ENCODE measurements at regions not wholly inside any gene's neighbourhood (a gene's known extent, or its start where the extent isn't known, plus 50 kb on each side); places are given as distances from the start of the nearest gene placed in this dataset.

- no peak for TF ChIP-seq MYC (IDR thresholded peaks at IDR 0.05; ENCODE audit: low read depth, low read length)
- no peak for TF ChIP-seq POLR2A (IDR thresholded peaks at IDR 0.05; ENCODE audit: extremely low read depth, insufficient read length)
- no peak for TF ChIP-seq MAX (IDR thresholded peaks at IDR 0.05; ENCODE audit: low read depth, low read length)
- no peak for TF ChIP-seq CTCF (IDR thresholded peaks at IDR 0.05; ENCODE audit: low read depth, low read length)
- no peak overlapping the region for H3K4me3 ChIP-seq (ENCODE audit: low read depth, low read length)
- DNase-seq (ENCODE audit: low read depth), result no peak
Measured at GRCh38 chr13:71021825-71022422, 845.1 kb downstream of the DACH1 start.

GRCh38 chr13:71018995-71019394 is 848.0 kb downstream of the DACH1 start:
- H3K4me3 ChIP-seq (ENCODE audit: low read depth, low read length), result no peak overlapping the region

GRCh38 chr13:71018544-71018943 is 848.5 kb downstream of the DACH1 start:
- no peak overlapping the region for H3K4me3 ChIP-seq (ENCODE audit: low read depth, low read length)
- no peak for TF ChIP-seq POLR2A (IDR thresholded peaks at IDR 0.05; ENCODE audit: extremely low read depth, insufficient read length)
- TF ChIP-seq CTCF (IDR thresholded peaks at IDR 0.05; ENCODE audit: low read depth, low read length), result no peak
- no peak for TF ChIP-seq MAX (IDR thresholded peaks at IDR 0.05; ENCODE audit: low read depth, low read length)
- no peak for TF ChIP-seq MYC (IDR thresholded peaks at IDR 0.05; ENCODE audit: low read depth, low read length)
- DNase-seq (ENCODE audit: low read depth), result no peak

More at GRCh38 chr13:71018995-71019394, 848.0 kb downstream of the DACH1 start:
- TF ChIP-seq CTCF (IDR thresholded peaks at IDR 0.05; ENCODE audit: low read depth, low read length), result no peak
- DNase-seq (ENCODE audit: low read depth), result no peak

GRCh38 chr13:71017607-71018006 is 849.4 kb downstream of the DACH1 start:
- no peak overlapping the region for H3K4me3 ChIP-seq (ENCODE audit: low read depth, low read length)
- DNase-seq (ENCODE audit: low read depth), result no peak
- no peak for TF ChIP-seq MAX (IDR thresholded peaks at IDR 0.05; ENCODE audit: low read depth, low read length)
- no peak for TF ChIP-seq MYC (IDR thresholded peaks at IDR 0.05; ENCODE audit: low read depth, low read length)
- TF ChIP-seq CTCF (IDR thresholded peaks at IDR 0.05; ENCODE audit: low read depth, low read length), result no peak

- DNase-seq (ENCODE audit: low read depth), result no peak
- no peak for TF ChIP-seq MAX (IDR thresholded peaks at IDR 0.05; ENCODE audit: low read depth, low read length)
- no peak for TF ChIP-seq MYC (IDR thresholded peaks at IDR 0.05; ENCODE audit: low read depth, low read length)
- TF ChIP-seq CTCF (IDR thresholded peaks at IDR 0.05; ENCODE audit: low read depth, low read length), result no peak
- no peak for TF ChIP-seq POLR2A (IDR thresholded peaks at IDR 0.05; ENCODE audit: extremely low read depth, insufficient read length)
- no peak overlapping the region for H3K4me3 ChIP-seq (ENCODE audit: low read depth, low read length)
Measured at GRCh38 chr13:71015516-71015915, 851.5 kb downstream of the DACH1 start.

GRCh38 chr13:71015021-71015420 is 852.0 kb downstream of the DACH1 start:
- no peak overlapping the region for H3K4me3 ChIP-seq (ENCODE audit: low read depth, low read length)
- TF ChIP-seq POLR2A (IDR thresholded peaks at IDR 0.05; ENCODE audit: extremely low read depth, insufficient read length), result no peak
- no peak for TF ChIP-seq MYC (IDR thresholded peaks at IDR 0.05; ENCODE audit: low read depth, low read length)
- no peak for TF ChIP-seq CTCF (IDR thresholded peaks at IDR 0.05; ENCODE audit: low read depth, low read length)
- no peak for TF ChIP-seq MAX (IDR thresholded peaks at IDR 0.05; ENCODE audit: low read depth, low read length)
- no peak for DNase-seq (ENCODE audit: low read depth)

All from NB4 (cell line).